C4-2B (cell line): ENCODE measurements at regions not wholly inside any gene's neighbourhood (a gene's known extent, or its start where the extent isn't known, plus 50 kb on each side); places are given as distances from the start of the nearest gene placed in this dataset.

Experiments
- H3K27ac ChIP-seq: fragments of 450-650 bp; 2 replicates; pipeline ENCODE4 v1.5.1; 2017
- ZFX ChIP-seq: fragments of 450-650 bp; IDR thresholded peaks from 2 replicates; pipeline ENCODE4 v1.6.1; 2017
- TF ChIP-seq, protein P1 (sequence below): fragments of 450-650 bp; conservative IDR thresholded peaks from 2 replicates; pipeline ENCODE4 v1.5.1; 2017; ENCODE audit warnings: mild to moderate bottlenecking

DNA sequence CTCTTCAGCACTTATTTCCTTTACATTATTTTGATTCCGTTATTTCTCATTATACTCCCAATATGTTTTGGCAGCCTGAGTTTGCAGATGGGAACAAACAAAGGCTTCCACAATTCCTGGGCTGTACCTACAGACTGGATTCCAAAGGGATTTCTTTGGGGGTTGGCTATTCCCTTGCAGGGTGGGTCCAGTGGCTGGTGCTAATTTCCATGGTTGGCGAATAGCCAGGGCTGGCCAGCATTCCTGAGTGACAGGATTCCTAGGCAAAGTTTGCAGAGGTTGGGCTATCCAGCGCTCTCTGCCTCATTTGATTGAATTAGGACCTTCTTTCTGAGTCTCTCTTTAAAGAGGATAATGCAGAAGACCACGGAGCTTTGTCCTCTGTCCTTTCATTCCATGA is 207.4 kb downstream of the MAF start:
- TF ChIP-seq ZFX = no peak
- TF ChIP-seq, protein P1, sequence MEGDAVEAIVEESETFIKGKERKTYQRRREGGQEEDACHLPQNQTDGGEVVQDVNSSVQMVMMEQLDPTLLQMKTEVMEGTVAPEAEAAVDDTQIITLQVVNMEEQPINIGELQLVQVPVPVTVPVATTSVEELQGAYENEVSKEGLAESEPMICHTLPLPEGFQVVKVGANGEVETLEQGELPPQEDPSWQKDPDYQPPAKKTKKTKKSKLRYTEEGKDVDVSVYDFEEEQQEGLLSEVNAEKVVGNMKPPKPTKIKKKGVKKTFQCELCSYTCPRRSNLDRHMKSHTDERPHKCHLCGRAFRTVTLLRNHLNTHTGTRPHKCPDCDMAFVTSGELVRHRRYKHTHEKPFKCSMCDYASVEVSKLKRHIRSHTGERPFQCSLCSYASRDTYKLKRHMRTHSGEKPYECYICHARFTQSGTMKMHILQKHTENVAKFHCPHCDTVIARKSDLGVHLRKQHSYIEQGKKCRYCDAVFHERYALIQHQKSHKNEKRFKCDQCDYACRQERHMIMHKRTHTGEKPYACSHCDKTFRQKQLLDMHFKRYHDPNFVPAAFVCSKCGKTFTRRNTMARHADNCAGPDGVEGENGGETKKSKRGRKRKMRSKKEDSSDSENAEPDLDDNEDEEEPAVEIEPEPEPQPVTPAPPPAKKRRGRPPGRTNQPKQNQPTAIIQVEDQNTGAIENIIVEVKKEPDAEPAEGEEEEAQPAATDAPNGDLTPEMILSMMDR = no peak
- H3K27ac ChIP-seq = no peak overlapping the region

GRCh38 chr16:79392081-79392480 is 208.5 kb downstream of the MAF start:
- no peak overlapping the region for H3K27ac ChIP-seq
- TF ChIP-seq ZFX = no peak
- TF ChIP-seq, protein P1 = no peak

- H3K27ac ChIP-seq = no peak overlapping the region
- no peak for TF ChIP-seq ZFX
- TF ChIP-seq, protein P1 = no peak
Measured at GRCh38 chr16:79391395-79391794, 209.1 kb downstream of the MAF start.

- TF ChIP-seq, protein P1 = no peak
- no peak for TF ChIP-seq ZFX
- H3K27ac ChIP-seq = no peak overlapping the region
Measured at GRCh38 chr16:79390481-79391051, 210.0 kb downstream of the MAF start.

- TF ChIP-seq, protein P1 = no peak
- TF ChIP-seq ZFX = no peak
- H3K27ac ChIP-seq = no peak overlapping the region
Measured at GRCh38 chr16:79388396-79388795, 212.1 kb downstream of the MAF start.

GRCh38 chr16:79386299-79386698 is 214.2 kb downstream of the MAF start:
- no peak overlapping the region for H3K27ac ChIP-seq
- TF ChIP-seq ZFX = no peak
- TF ChIP-seq, protein P1 = no peak

- H3K27ac ChIP-seq = no peak overlapping the region
- TF ChIP-seq, protein P1 = no peak
- no peak for TF ChIP-seq ZFX
Measured at GRCh38 chr16:79381603-79382042, 218.9 kb downstream of the MAF start.
